ENCODE measurements at regions not wholly inside any gene's neighbourhood (a gene's known extent, or its start where the extent isn't known, plus 50 kb on each side); places are given as distances from the start of the nearest gene placed in this dataset.

GRCh38 chr9:78615372-78615771 is 318.4 kb downstream of the PSAT1 start:
- TF ChIP-seq CTCF (IDR thresholded peaks at IDR 0.05) (no peak), EZH2phosphoT487 (IDR thresholded peaks at IDR 0.05) (no peak), EZH2 (IDR thresholded peaks at IDR 0.05) (no peak)
